SK-N-SH (cell line): ENCODE measurements at regions not wholly inside any gene's neighbourhood (a gene's known extent, or its start where the extent isn't known, plus 50 kb on each side); places are given as distances from the start of the nearest gene placed in this dataset.

Source experiments
- CTCF ChIA-PET: fragments of 300-600, 350-600 bp; formaldehyde crosslinking; extraction: SDS; loops from one replicate; lab custom pipeline; 2021; lab: Yijun Ruan, JAX
- POLR2A ChIA-PET: fragments of 350-600 bp; sonication (Branson Sonifier 250); formaldehyde crosslinking; extraction: SDS; loops from one replicate; lab custom pipeline; 2020; ENCODE audit warnings: antibody characterized with exemption, inconsistent platforms; lab: Yijun Ruan, JAX
- DNase-seq: peaks from one replicate; pipeline ENCODE4 v3.0.0; 2012
- H2AFZ ChIP-seq: fragments of 200-600 bp; sonication (generic); 2 replicates; pipeline ENCODE4 v1.8.1; 2016; ENCODE audit warnings: antibody characterized with exemption, mild to moderate bottlenecking, low read depth
- H3F3A ChIP-seq: fragments of 200-600 bp; sonication (generic); replicated peaks from 2 replicates; pipeline ENCODE3; 2016; ENCODE audit warnings: antibody characterized with exemption, mild to moderate bottlenecking; ENCODE audit not compliant: insufficient read depth
- H3K27ac ChIP-seq, 2 experiments: fragments of 200-500 bp in 1 of 2; fragments of 200-600 bp in 1 of 2; sonication (Bioruptor generic) in 1 of 2; sonication (generic), shearing (Covaris generic) in 1 of 2; 2 replicates each; pipeline versions ENCODE4 v1.5.1 to v1.6.1; 2014 to 2016; ENCODE audit warnings: low read depth in 2 of 2, inconsistent platforms in 1 of 2, low read length in 1 of 2, mild to moderate bottlenecking in 1 of 2, mixed read lengths in 1 of 2
- H3K27me3 ChIP-seq: fragments of 200-600 bp; sonication (generic), shearing (Covaris generic); 2 replicates; pipeline ENCODE4 v1.6.1; 2016; ENCODE audit warnings: mixed run types; ENCODE audit not compliant: insufficient read depth
- H3K36me3 ChIP-seq, 2 experiments: fragments of 200-500 bp in 1 of 2; fragments of 200-600 bp in 1 of 2; sonication (Bioruptor generic) in 1 of 2; sonication (generic) in 1 of 2; replicated peaks in 1 of 2; 2 replicates each; pipeline versions ENCODE3 to v1.5.1; 2014 to 2016; ENCODE audit warnings: low read length in 1 of 2, mild to moderate bottlenecking in 1 of 2; ENCODE audit not compliant: insufficient read depth in 2 of 2, control insufficient read depth in 1 of 2
- H3K4me1 ChIP-seq, 2 experiments: fragments of 200-500 bp in 1 of 2; fragments of 200-600 bp in 1 of 2; sonication (Bioruptor generic) in 1 of 2; sonication (generic), shearing (Covaris generic) in 1 of 2; 2 replicates each; pipeline versions ENCODE4 v1.5.1 to v1.6.1; 2014 to 2016; ENCODE audit warnings: low read depth in 1 of 2, low read length in 1 of 2, mixed run types in 1 of 2; ENCODE audit not compliant: insufficient read depth in 2 of 2, control insufficient read depth in 1 of 2
- H3K4me2 ChIP-seq: fragments of 200-600 bp; sonication (generic), shearing (Covaris generic); 2 replicates; pipeline ENCODE4 v1.6.1; 2017; ENCODE audit warnings: mixed run types
- H3K4me3 ChIP-seq, 2 experiments: fragments of 200-500 bp in 1 of 2; fragments of 200-600 bp in 1 of 2; sonication (Bioruptor generic) in 1 of 2; sonication (generic), shearing (Covaris generic) in 1 of 2; 2 replicates each; pipeline versions ENCODE4 v1.5.1 to v1.8.1; 2014 to 2016; ENCODE audit warnings: low read depth in 2 of 2, inconsistent platforms in 1 of 2, low read length in 1 of 2, mild to moderate bottlenecking in 1 of 2, mixed read lengths in 1 of 2, moderate library complexity in 1 of 2
- H3K79me2 ChIP-seq: fragments of 200-600 bp; sonication (generic); 2 replicates; pipeline ENCODE4 v1.8.1; 2017; ENCODE audit warnings: mild to moderate bottlenecking; ENCODE audit not compliant: insufficient read depth
- H3K9ac ChIP-seq: fragments of 200-600 bp; sonication (generic); 2 replicates; pipeline ENCODE4 v1.6.1; 2017; ENCODE audit warnings: mixed run types
- H3K9me2 ChIP-seq: fragments of 200-600 bp; sonication (generic); 2 replicates; pipeline ENCODE4 v1.6.1; 2017; ENCODE audit warnings: mixed run types
- H3K9me3 ChIP-seq: fragments of 200-600 bp; sonication (generic); 2 replicates; pipeline ENCODE4 v1.6.1; 2017; ENCODE audit warnings: mixed run types, mild to moderate bottlenecking, moderate library complexity
- H4K20me1 ChIP-seq: fragments of 200-600 bp; sonication (generic); 2 replicates; pipeline ENCODE4 v1.6.1; 2017; ENCODE audit warnings: mild to moderate bottlenecking, mixed run types; ENCODE audit not compliant: insufficient read depth
- CTCF ChIP-seq: fragments of 200-600 bp; sonication (generic); IDR thresholded peaks from 2 replicates; pipeline ENCODE4 v1.6.1; 2017; ENCODE audit warnings: antibody characterized with exemption, mild to moderate bottlenecking, moderate library complexity
- ELF1 ChIP-seq: IDR thresholded peaks from 2 replicates; pipeline ENCODE4 v1.4.0; 2012
- EP300 ChIP-seq, 2 experiments: IDR thresholded peaks; 2 replicates each; pipeline versions ENCODE4 v1.4.0 to v1.6.1; 2012; ENCODE audit warnings: borderline replicate concordance in 1 of 2, low read depth in 1 of 2, low read length in 1 of 2
- FOSL2 ChIP-seq: IDR thresholded peaks from 2 replicates; pipeline ENCODE4 v1.4.0; 2012; ENCODE audit warnings: low read depth, mild to moderate bottlenecking, moderate library complexity, borderline replicate concordance
- FOXJ3 ChIP-seq: sonication (generic); formaldehyde crosslinking; IDR thresholded peaks from 2 replicates; pipeline ENCODE4 v1.5.1; 2020; ENCODE audit warnings: mild to moderate bottlenecking, missing genetic modification reagents
- FOXM1 ChIP-seq: IDR thresholded peaks from 2 replicates; pipeline ENCODE4 v1.4.0; 2012; ENCODE audit warnings: low read depth, mild to moderate bottlenecking
- GABPA ChIP-seq: IDR thresholded peaks from 2 replicates; pipeline ENCODE4 v1.4.0; 2012; ENCODE audit warnings: low read depth, mild to moderate bottlenecking
- GATA2 ChIP-seq: sonication (generic); formaldehyde crosslinking; IDR thresholded peaks from 2 replicates; pipeline ENCODE4 v1.5.0; 2020; ENCODE audit warnings: mild to moderate bottlenecking, missing genetic modification reagents
- JUND ChIP-seq: IDR thresholded peaks from 2 replicates; pipeline ENCODE4 v1.4.0; 2012
- MEF2A ChIP-seq: IDR thresholded peaks from 2 replicates; pipeline ENCODE4 v1.4.0; 2012; ENCODE audit warnings: low read depth, borderline replicate concordance
- MXI1 ChIP-seq: IDR thresholded peaks from 2 replicates; pipeline ENCODE4 v1.6.1; 2012; ENCODE audit warnings: mild to moderate bottlenecking, low read depth, low read length, improper control_type of control experiment
- NFIC ChIP-seq: IDR thresholded peaks from 2 replicates; pipeline ENCODE4 v1.4.0; 2012; ENCODE audit warnings: borderline replicate concordance
- RAD21 ChIP-seq: IDR thresholded peaks from 2 replicates; pipeline ENCODE4 v1.6.1; 2012; ENCODE audit warnings: mild to moderate bottlenecking, low read length
- RXRA ChIP-seq: IDR thresholded peaks from 2 replicates; pipeline ENCODE4 v1.4.0; 2012; ENCODE audit warnings: low read depth, mild to moderate bottlenecking, borderline replicate concordance
- TCF12 ChIP-seq: IDR thresholded peaks from 2 replicates; pipeline ENCODE4 v1.4.0; 2012
- TEAD4 ChIP-seq: IDR thresholded peaks from 2 replicates; pipeline ENCODE4 v1.4.0; 2012; ENCODE audit warnings: mild to moderate bottlenecking, borderline replicate concordance; ENCODE audit not compliant: insufficient read depth
- USF1 ChIP-seq: IDR thresholded peaks from 2 replicates; pipeline ENCODE4 v1.4.0; 2012; ENCODE audit warnings: low read depth, borderline replicate concordance
- YY1 ChIP-seq: IDR thresholded peaks from 2 replicates; pipeline ENCODE4 v1.4.0; 2012; ENCODE audit warnings: low read depth, mild to moderate bottlenecking
- ZBTB33 ChIP-seq: IDR thresholded peaks from 2 replicates; pipeline ENCODE4 v1.4.0; 2012; ENCODE audit warnings: low read depth, borderline replicate concordance
- WGBS: methylation state at CpG from one replicate; pipeline ENCODE4 v1.1.6; 2017; ENCODE audit warnings: low lambda C conversion rate; 5-methylcytosine and 5-hydroxymethylcytosine counted together
- TF ChIP-seq, protein P1 (sequence below): fragments of 150-350 bp; IDR thresholded peaks from 2 replicates; pipeline ENCODE4 v1.6.1; 2017; ENCODE audit warnings: antibody characterized with exemption, low read length, low read depth, borderline replicate concordance

GRCh38 chr16:64096689-64097088, 1025.2 kb downstream of the CDH11 start:
- POLR2A ChIA-PET = no interaction called here
- H3K9me3 ChIP-seq = no peaks in the 10 kb centered on the region
- peaks cover 3% of the 10 kb centered on the region for H3F3A ChIP-seq
- H3K4me2 ChIP-seq = no peak overlapping the region
- H3K9me2 ChIP-seq = no peaks in the 10 kb centered on the region
- TF ChIP-seq TEAD4 (no peak), FOSL2 (no peak), CTCF (no peak), FOXM1 (no peak), RXRA (no peak), USF1 (no peak), ZBTB33 (no peak), YY1 (no peak), MEF2A (no peak), GABPA (no peak), EP300 (IDR thresholded peaks at IDR 0.05; ENCODE audit: borderline replicate concordance in 1 of 2, low read depth in 1 of 2, low read length in 1 of 2) (no peak), ELF1 (no peak), RAD21 (no peak), TCF12 (no peak), MXI1 (no peak), JUND (no peak), GATA2 (CRISPR knock-in tag) (no peak), NFIC (no peak), FOXJ3 (CRISPR knock-in tag) (no peak)
- TF ChIP-seq, protein P1, sequence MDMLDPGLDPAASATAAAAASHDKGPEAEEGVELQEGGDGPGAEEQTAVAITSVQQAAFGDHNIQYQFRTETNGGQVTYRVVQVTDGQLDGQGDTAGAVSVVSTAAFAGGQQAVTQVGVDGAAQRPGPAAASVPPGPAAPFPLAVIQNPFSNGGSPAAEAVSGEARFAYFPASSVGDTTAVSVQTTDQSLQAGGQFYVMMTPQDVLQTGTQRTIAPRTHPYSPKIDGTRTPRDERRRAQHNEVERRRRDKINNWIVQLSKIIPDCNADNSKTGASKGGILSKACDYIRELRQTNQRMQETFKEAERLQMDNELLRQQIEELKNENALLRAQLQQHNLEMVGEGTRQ = no peak
- no peak for DNase-seq
- H3K4me1 ChIP-seq = peaks cover 5 to 8% of the 10 kb centered on the region in 2 experiments; a peak in 2 of 4 replicates
- no peaks in the 10 kb centered on the region for H3K27me3 ChIP-seq
- H3K36me3 ChIP-seq = no peaks in the 10 kb centered on the region
- H3K4me3 ChIP-seq = no peak overlapping the region
- H3K9ac ChIP-seq = no peak overlapping the region
- no peak overlapping the region for H3K27ac ChIP-seq
- H2AFZ ChIP-seq = no peak overlapping the region
- no peaks in the 10 kb centered on the region for H3K79me2 ChIP-seq
- CTCF ChIA-PET = no interaction called here
- WGBS = 65% methylated on average over 1 of the region's 1 CpG
- no peaks in the 10 kb centered on the region for H4K20me1 ChIP-seq
